GM23338 (cell line): ENCODE measurements at regions not wholly inside any gene's neighbourhood (a gene's known extent, or its start where the extent isn't known, plus 50 kb on each side); places are given as distances from the start of the nearest gene placed in this dataset.

ENCODE experiments used
- ATAC-seq: fragments of 200-7000 bp; cut with Tn5 transposase; 3 replicates; pipeline ENCODE4 v1.9.1; 2020
- DNase-seq: peaks from one replicate; pipeline ENCODE4 v3.0.0-alpha.2; 2015; ENCODE audit warnings: low spot score
- H2AFZ ChIP-seq: fragments of 200-600 bp; sonication (generic); 2 replicates; pipeline ENCODE4 v1.8.0; 2016; ENCODE audit warnings: antibody characterized with exemption, mild to moderate bottlenecking, moderate library complexity
- H3F3A ChIP-seq: fragments of 200-600 bp; sonication (generic); replicated peaks from 2 replicates; pipeline ENCODE4 v1.8.0; 2017; ENCODE audit warnings: antibody characterized with exemption, mixed run types, low read depth
- H3K27ac ChIP-seq: fragments of 200-600 bp; sonication (generic); 2 replicates; pipeline ENCODE4 v1.6.1; 2016; ENCODE audit warnings: low read depth
- H3K27me3 ChIP-seq: fragments of 200-600 bp; sonication (generic); 2 replicates; pipeline ENCODE4 v1.8.0; 2016; ENCODE audit warnings: mild to moderate bottlenecking, mixed run types, moderate library complexity; ENCODE audit not compliant: insufficient read depth
- H3K36me3 ChIP-seq: fragments of 200-600 bp; sonication (generic); 2 replicates; pipeline ENCODE4 v1.8.0; 2016; ENCODE audit warnings: mild to moderate bottlenecking; ENCODE audit not compliant: insufficient read depth
- H3K4me1 ChIP-seq: fragments of 200-600 bp; sonication (generic); 2 replicates; pipeline ENCODE4 v1.8.0; 2016; ENCODE audit warnings: mild to moderate bottlenecking, moderate library complexity; ENCODE audit not compliant: insufficient read depth
- H3K4me2 ChIP-seq: fragments of 200-600 bp; sonication (generic); 2 replicates; pipeline ENCODE4 v1.7.1; 2017; ENCODE audit warnings: mixed run types
- H3K4me3 ChIP-seq: fragments of 200-600 bp; sonication (generic); 2 replicates; pipeline ENCODE4 v1.6.1; 2016; ENCODE audit warnings: mixed run types
- H3K79me2 ChIP-seq: fragments of 200-600 bp; sonication (generic); replicated peaks from 2 replicates; pipeline ENCODE4 v1.8.0; 2017; ENCODE audit warnings: mild to moderate bottlenecking; ENCODE audit not compliant: insufficient read depth
- H3K9me2 ChIP-seq: fragments of 200-600 bp; sonication (generic); 2 replicates; pipeline ENCODE4 v1.8.0; 2017; ENCODE audit not compliant: insufficient read depth
- H4K20me1 ChIP-seq: fragments of 200-600 bp; sonication (generic); replicated peaks from 2 replicates; pipeline ENCODE4 v1.8.0; 2017; ENCODE audit warnings: mild to moderate bottlenecking; ENCODE audit not compliant: insufficient read depth
- H3K27ac Mint-ChIP-seq: 2 replicates; pipeline ENCODE4 v1.8.0; 2020; ENCODE audit warnings: inconsistent platforms, mild to moderate bottlenecking, moderate library complexity, mixed read lengths
- H3K27me3 Mint-ChIP-seq: 3 replicates; pipeline ENCODE4 v1.8.0; 2022; ENCODE audit warnings: low read depth, mild to moderate bottlenecking, moderate library complexity, mixed read lengths, inconsistent platforms; ENCODE audit not compliant: insufficient read depth, poor library complexity
- H3K36me3 Mint-ChIP-seq: 3 replicates; pipeline ENCODE4 v1.8.0; 2021; ENCODE audit warnings: low read depth, mild to moderate bottlenecking, inconsistent platforms, moderate library complexity, mixed read lengths
- H3K4me1 Mint-ChIP-seq: 3 replicates; pipeline ENCODE4 v1.8.0; 2020; ENCODE audit warnings: mild to moderate bottlenecking, inconsistent platforms, mixed read lengths
- H3K4me3 Mint-ChIP-seq: 3 replicates; pipeline ENCODE4 v1.8.0; 2021; ENCODE audit warnings: moderate library complexity, mild to moderate bottlenecking, inconsistent platforms, mixed read lengths
- H3K9me3 Mint-ChIP-seq: 3 replicates; pipeline ENCODE4 v1.8.0; 2020; ENCODE audit warnings: moderate library complexity, mild to moderate bottlenecking, inconsistent platforms, mixed read lengths
- CREB1 ChIP-seq: fragments of 250-450 bp; sonication (Bioruptor Pico); IDR thresholded peaks from 2 replicates; pipeline ENCODE4 v1.5.0; 2020; ENCODE audit warnings: low read depth, mild to moderate bottlenecking, moderate library complexity
- EZH2 ChIP-seq: fragments of 200-600 bp; sonication (generic); IDR thresholded peaks from one replicate; pipeline ENCODE4 v1.8.0; 2017; ENCODE audit warnings: antibody characterized with exemption, mild to moderate bottlenecking, low read depth; ENCODE audit not compliant: unreplicated experiment
- EZH2phosphoT487 ChIP-seq: fragments of 200-600 bp; sonication (generic); IDR thresholded peaks from one replicate; pipeline ENCODE4 v1.8.1; 2018; ENCODE audit warnings: antibody characterized with exemption; ENCODE audit not compliant: unreplicated experiment
- JUNB ChIP-seq: IDR thresholded peaks from one replicate; pipeline ENCODE4 v1.6.1; 2016; ENCODE audit warnings: antibody characterized with exemption; ENCODE audit not compliant: unreplicated experiment
- NANOG ChIP-seq: IDR thresholded peaks from 2 replicates; pipeline ENCODE4 v1.6.1; 2016; ENCODE audit warnings: antibody characterized with exemption, borderline replicate concordance
- POLR2AphosphoS5 ChIP-seq: IDR thresholded peaks from 2 replicates; pipeline ENCODE4 v1.6.1; 2016; ENCODE audit warnings: antibody characterized with exemption, low read depth
- STAT1 ChIP-seq: IDR thresholded peaks from one replicate; pipeline ENCODE4 v1.6.1; 2016; ENCODE audit warnings: antibody characterized with exemption; ENCODE audit not compliant: unreplicated experiment
- ZNF114 ChIP-seq: fragments of 250-450 bp; sonication (Bioruptor Pico); IDR thresholded peaks from 2 replicates; pipeline ENCODE4 v1.5.0; 2020; ENCODE audit warnings: mild to moderate bottlenecking, moderate library complexity
- ZNF331 ChIP-seq: fragments of 250-450 bp; sonication (Bioruptor Pico); IDR thresholded peaks from 2 replicates; pipeline ENCODE4 v1.5.0; 2020; ENCODE audit warnings: low read depth, mild to moderate bottlenecking, moderate library complexity
- TF ChIP-seq, protein P1 (sequence below), 2 experiments: fragments of 200-600 bp in 1 of 2; sonication (generic) in 1 of 2; conservative IDR thresholded peaks; 2 replicates each; pipeline versions ENCODE4 v1.5.1 to v1.6.1; 2016 to 2017; ENCODE audit warnings: antibody characterized with exemption in 2 of 2, low read depth in 2 of 2, mild to moderate bottlenecking in 2 of 2, moderate library complexity in 1 of 2
- TF ChIP-seq, protein P2 (sequence below): fragments of 250-450 bp; sonication (Bioruptor Pico); IDR thresholded peaks from 2 replicates; pipeline ENCODE4 v1.5.0; 2020; ENCODE audit warnings: mild to moderate bottlenecking, moderate library complexity
- TF ChIP-seq, protein P3 (sequence below): IDR thresholded peaks from 2 replicates; pipeline ENCODE4 v1.6.1; 2016; ENCODE audit warnings: antibody characterized with exemption
- TF ChIP-seq, protein P4 (sequence below): IDR thresholded peaks from one replicate; pipeline ENCODE4 v1.6.1; 2018; ENCODE audit warnings: antibody characterized with exemption; ENCODE audit not compliant: unreplicated experiment

DNA sequence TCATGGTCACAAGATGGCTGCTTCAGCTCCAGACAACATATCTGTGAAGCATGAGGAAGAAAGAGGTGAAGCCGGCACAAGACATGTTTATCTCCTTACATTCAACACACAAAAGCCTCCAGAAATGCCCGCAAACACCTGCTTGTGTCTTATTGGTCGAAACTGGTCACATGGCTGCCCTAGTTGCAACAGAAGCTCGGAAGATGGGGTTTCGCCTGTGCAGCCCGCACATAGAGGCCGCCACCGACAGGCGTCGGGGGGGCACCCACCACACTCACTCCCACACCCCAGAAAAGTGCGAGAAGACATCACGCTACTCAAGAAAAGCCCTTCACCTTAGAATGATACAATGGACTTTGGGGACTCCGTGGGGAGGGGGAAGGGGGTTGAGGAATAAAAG lies 63.0 kb upstream of the MGMT start:
- Histone ChIP-seq H3K79me2 (no peaks in the 10 kb centered on the region), H2AFZ (no peak overlapping the region), H3K36me3 (no peaks in the 10 kb centered on the region), H3K4me2 (no peak overlapping the region), H3F3A (no peaks in the 10 kb centered on the region), H3K9me2 (no peaks in the 10 kb centered on the region), H4K20me1 (no peaks in the 10 kb centered on the region), H3K27me3 (no peaks in the 10 kb centered on the region), H3K4me3 (no peak overlapping the region), H3K27ac (no peak overlapping the region), H3K4me1 (no peaks in the 10 kb centered on the region)
- Mint-ChIP-seq H3K4me1 (no peaks in the 10 kb centered on the region), H3K27me3 (no peaks in the 10 kb centered on the region), H3K9me3 (no peaks in the 10 kb centered on the region), H3K4me3 (no peak overlapping the region), H3K27ac (no peak overlapping the region), H3K36me3 (no peaks in the 10 kb centered on the region)
- no peak for TF ChIP-seq EZH2phosphoT487
- no peak for TF ChIP-seq ZNF114 (CRISPR knock-in tag)
- TF ChIP-seq, protein P1, sequence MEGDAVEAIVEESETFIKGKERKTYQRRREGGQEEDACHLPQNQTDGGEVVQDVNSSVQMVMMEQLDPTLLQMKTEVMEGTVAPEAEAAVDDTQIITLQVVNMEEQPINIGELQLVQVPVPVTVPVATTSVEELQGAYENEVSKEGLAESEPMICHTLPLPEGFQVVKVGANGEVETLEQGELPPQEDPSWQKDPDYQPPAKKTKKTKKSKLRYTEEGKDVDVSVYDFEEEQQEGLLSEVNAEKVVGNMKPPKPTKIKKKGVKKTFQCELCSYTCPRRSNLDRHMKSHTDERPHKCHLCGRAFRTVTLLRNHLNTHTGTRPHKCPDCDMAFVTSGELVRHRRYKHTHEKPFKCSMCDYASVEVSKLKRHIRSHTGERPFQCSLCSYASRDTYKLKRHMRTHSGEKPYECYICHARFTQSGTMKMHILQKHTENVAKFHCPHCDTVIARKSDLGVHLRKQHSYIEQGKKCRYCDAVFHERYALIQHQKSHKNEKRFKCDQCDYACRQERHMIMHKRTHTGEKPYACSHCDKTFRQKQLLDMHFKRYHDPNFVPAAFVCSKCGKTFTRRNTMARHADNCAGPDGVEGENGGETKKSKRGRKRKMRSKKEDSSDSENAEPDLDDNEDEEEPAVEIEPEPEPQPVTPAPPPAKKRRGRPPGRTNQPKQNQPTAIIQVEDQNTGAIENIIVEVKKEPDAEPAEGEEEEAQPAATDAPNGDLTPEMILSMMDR (conservative IDR thresholded peaks at IDR 0.05; ENCODE audit: low read depth in 2 of 2) = no peak
- TF ChIP-seq NANOG = no peak
- no peak for TF ChIP-seq ZNF331 (CRISPR knock-in tag)
- TF ChIP-seq POLR2AphosphoS5 = no peak
- TF ChIP-seq, protein P2, sequence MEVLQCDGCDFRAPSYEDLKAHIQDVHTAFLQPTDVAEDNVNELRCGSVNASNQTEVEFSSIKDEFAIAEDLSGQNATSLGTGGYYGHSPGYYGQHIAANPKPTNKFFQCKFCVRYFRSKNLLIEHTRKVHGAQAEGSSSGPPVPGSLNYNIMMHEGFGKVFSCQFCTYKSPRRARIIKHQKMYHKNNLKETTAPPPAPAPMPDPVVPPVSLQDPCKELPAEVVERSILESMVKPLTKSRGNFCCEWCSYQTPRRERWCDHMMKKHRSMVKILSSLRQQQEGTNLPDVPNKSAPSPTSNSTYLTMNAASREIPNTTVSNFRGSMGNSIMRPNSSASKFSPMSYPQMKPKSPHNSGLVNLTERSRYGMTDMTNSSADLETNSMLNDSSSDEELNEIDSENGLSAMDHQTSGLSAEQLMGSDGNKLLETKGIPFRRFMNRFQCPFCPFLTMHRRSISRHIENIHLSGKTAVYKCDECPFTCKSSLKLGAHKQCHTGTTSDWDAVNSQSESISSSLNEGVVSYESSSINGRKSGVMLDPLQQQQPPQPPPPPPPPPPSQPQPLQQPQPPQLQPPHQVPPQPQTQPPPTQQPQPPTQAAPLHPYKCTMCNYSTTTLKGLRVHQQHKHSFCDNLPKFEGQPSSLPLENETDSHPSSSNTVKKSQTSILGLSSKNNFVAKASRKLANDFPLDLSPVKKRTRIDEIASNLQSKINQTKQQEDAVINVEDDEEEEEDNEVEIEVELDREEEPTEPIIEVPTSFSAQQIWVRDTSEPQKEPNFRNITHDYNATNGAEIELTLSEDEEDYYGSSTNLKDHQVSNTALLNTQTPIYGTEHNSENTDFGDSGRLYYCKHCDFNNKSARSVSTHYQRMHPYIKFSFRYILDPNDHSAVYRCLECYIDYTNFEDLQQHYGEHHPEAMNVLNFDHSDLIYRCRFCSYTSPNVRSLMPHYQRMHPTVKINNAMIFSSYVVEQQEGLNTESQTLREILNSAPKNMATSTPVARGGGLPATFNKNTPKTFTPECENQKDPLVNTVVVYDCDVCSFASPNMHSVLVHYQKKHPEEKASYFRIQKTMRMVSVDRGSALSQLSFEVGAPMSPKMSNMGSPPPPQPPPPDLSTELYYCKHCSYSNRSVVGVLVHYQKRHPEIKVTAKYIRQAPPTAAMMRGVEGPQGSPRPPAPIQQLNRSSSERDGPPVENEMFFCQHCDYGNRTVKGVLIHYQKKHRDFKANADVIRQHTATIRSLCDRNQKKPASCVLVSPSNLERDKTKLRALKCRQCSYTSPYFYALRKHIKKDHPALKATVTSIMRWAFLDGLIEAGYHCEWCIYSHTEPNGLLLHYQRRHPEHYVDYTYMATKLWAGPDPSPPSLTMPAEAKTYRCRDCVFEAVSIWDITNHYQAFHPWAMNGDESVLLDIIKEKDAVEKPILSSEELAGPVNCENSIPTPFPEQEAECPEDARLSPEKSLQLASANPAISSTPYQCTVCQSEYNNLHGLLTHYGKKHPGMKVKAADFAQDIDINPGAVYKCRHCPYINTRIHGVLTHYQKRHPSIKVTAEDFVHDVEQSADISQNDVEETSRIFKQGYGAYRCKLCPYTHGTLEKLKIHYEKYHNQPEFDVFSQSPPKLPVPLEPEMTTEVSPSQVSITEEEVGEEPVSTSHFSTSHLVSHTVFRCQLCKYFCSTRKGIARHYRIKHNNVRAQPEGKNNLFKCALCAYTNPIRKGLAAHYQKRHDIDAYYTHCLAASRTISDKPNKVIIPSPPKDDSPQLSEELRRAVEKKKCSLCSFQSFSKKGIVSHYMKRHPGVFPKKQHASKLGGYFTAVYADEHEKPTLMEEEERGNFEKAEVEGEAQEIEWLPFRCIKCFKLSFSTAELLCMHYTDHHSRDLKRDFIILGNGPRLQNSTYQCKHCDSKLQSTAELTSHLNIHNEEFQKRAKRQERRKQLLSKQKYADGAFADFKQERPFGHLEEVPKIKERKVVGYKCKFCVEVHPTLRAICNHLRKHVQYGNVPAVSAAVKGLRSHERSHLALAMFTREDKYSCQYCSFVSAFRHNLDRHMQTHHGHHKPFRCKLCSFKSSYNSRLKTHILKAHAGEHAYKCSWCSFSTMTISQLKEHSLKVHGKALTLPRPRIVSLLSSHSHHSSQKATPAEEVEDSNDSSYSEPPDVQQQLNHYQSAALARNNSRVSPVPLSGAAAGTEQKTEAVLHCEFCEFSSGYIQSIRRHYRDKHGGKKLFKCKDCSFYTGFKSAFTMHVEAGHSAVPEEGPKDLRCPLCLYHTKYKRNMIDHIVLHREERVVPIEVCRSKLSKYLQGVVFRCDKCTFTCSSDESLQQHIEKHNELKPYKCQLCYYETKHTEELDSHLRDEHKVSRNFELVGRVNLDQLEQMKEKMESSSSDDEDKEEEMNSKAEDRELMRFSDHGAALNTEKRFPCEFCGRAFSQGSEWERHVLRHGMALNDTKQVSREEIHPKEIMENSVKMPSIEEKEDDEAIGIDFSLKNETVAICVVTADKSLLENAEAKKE = no peak
- TF ChIP-seq, protein P3, sequence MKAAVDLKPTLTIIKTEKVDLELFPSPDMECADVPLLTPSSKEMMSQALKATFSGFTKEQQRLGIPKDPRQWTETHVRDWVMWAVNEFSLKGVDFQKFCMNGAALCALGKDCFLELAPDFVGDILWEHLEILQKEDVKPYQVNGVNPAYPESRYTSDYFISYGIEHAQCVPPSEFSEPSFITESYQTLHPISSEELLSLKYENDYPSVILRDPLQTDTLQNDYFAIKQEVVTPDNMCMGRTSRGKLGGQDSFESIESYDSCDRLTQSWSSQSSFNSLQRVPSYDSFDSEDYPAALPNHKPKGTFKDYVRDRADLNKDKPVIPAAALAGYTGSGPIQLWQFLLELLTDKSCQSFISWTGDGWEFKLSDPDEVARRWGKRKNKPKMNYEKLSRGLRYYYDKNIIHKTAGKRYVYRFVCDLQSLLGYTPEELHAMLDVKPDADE = no peak
- no peak for TF ChIP-seq JUNB
- TF ChIP-seq, protein P4, sequence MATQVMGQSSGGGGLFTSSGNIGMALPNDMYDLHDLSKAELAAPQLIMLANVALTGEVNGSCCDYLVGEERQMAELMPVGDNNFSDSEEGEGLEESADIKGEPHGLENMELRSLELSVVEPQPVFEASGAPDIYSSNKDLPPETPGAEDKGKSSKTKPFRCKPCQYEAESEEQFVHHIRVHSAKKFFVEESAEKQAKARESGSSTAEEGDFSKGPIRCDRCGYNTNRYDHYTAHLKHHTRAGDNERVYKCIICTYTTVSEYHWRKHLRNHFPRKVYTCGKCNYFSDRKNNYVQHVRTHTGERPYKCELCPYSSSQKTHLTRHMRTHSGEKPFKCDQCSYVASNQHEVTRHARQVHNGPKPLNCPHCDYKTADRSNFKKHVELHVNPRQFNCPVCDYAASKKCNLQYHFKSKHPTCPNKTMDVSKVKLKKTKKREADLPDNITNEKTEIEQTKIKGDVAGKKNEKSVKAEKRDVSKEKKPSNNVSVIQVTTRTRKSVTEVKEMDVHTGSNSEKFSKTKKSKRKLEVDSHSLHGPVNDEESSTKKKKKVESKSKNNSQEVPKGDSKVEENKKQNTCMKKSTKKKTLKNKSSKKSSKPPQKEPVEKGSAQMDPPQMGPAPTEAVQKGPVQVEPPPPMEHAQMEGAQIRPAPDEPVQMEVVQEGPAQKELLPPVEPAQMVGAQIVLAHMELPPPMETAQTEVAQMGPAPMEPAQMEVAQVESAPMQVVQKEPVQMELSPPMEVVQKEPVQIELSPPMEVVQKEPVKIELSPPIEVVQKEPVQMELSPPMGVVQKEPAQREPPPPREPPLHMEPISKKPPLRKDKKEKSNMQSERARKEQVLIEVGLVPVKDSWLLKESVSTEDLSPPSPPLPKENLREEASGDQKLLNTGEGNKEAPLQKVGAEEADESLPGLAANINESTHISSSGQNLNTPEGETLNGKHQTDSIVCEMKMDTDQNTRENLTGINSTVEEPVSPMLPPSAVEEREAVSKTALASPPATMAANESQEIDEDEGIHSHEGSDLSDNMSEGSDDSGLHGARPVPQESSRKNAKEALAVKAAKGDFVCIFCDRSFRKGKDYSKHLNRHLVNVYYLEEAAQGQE = no peak
- TF ChIP-seq CREB1 (CRISPR knock-in tag) = no peak
- no peak for TF ChIP-seq EZH2
- no peak for TF ChIP-seq STAT1
- DNase-seq (no peak), ATAC-seq (no peak)
